ENCODE measurements at regions not wholly inside any gene's neighbourhood (a gene's known extent, or its start where the extent isn't known, plus 50 kb on each side); places are given as distances from the start of the nearest gene placed in this dataset.
"Not testable (repeated sequence)": the region's sequence is repeated elsewhere in the genome, so short reads cannot be mapped to it uniquely, and the experiment has no call there.

- TF ChIP-seq CTCF (conservative IDR thresholded peaks at IDR 0.05; ENCODE audit: low read depth, low read length); POLR2A (IDR thresholded peaks at IDR 0.05; ENCODE audit: low read depth, low read length): not testable (repeated sequence)
Observed at GRCh38 chr12:131469945-131470344, 240.9 kb upstream of the SFSWAP start.

All from IMR-90 (cell line).